K562 (cell line): ENCODE measurements at regions not wholly inside any gene's neighbourhood (a gene's known extent, or its start where the extent isn't known, plus 50 kb on each side); places are given as distances from the start of the nearest gene placed in this dataset.

Source experiments
- BRCA1 ChIP-seq, 2 experiments: fragments of 450-650 bp in 1 of 2; sonication (generic) in 1 of 2; formaldehyde crosslinking in 1 of 2; IDR thresholded peaks; 2 replicates each; pipeline versions ENCODE4 v1.5.0 to v1.6.1; 2017 to 2020; ENCODE audit warnings: mild to moderate bottlenecking in 1 of 2, missing genetic modification reagents in 1 of 2
- CEBPB ChIP-seq: fragments of 450-650 bp; IDR thresholded peaks from 2 replicates; pipeline ENCODE4 v1.6.1; 2016; ENCODE audit warnings: missing genetic modification characterization, missing compliant biosample characterization
- CTCF ChIP-seq, 3 experiments: IDR thresholded peaks in 2 of 3; conservative IDR thresholded peaks in 1 of 3; 2 replicates each; pipeline ENCODE4 v1.5.1; 2011 to 2012; ENCODE audit warnings: low read length in 3 of 3, mild to moderate bottlenecking in 3 of 3, control low read depth in 2 of 3, improper control_type of control experiment in 1 of 3, inconsistent platforms in 1 of 3, low read depth in 1 of 3, mixed read lengths in 1 of 3, moderate library complexity in 1 of 3; ENCODE audit not compliant: insufficient read depth in 2 of 3
- GTF2F1 ChIP-seq: IDR thresholded peaks from 2 replicates; pipeline ENCODE4 v1.6.1; 2011; ENCODE audit warnings: low read depth, low read length, improper control_type of control experiment
- JUNB ChIP-seq: fragments of 450-650 bp; formaldehyde crosslinking; conservative IDR thresholded peaks from 2 replicates; pipeline ENCODE4 v1.4.0; 2020; ENCODE audit warnings: mild to moderate bottlenecking
- POLR2A ChIP-seq: fragments of 450-650 bp; conservative IDR thresholded peaks from 2 replicates; pipeline ENCODE4 v1.6.1; 2016
- POLR3G ChIP-seq: IDR thresholded peaks from 2 replicates; pipeline ENCODE4 v1.6.1; 2011; ENCODE audit not compliant: insufficient read length, insufficient replicate concordance; ENCODE audit errors: extremely low read depth
- REST ChIP-seq, 2 experiments: fragments of 450-650 bp; formaldehyde crosslinking in 1 of 2; IDR thresholded peaks; 2 replicates each; pipeline versions ENCODE4 v1.4.0 to v1.6.1; 2014 to 2020; ENCODE audit warnings: mild to moderate bottlenecking in 2 of 2, borderline replicate concordance in 1 of 2, low read depth in 1 of 2
- TAF1 ChIP-seq: IDR thresholded peaks from 2 replicates; pipeline ENCODE4 v1.6.1; 2011; ENCODE audit warnings: mild to moderate bottlenecking, low read length, moderate library complexity; ENCODE audit not compliant: insufficient read depth, control insufficient read depth, severe bottlenecking; ENCODE audit errors: extremely low read depth
- TF ChIP-seq, protein P1 (sequence below): sonication (generic); IDR thresholded peaks from 2 replicates; pipeline ENCODE4 v1.6.1; 2016
- TF ChIP-seq, protein P2 (sequence below): sonication (generic); formaldehyde crosslinking; IDR thresholded peaks from 2 replicates; pipeline ENCODE4 v1.8.0; 2022; ENCODE audit warnings: mild to moderate bottlenecking, low read depth, missing genetic modification reagents

DNA sequence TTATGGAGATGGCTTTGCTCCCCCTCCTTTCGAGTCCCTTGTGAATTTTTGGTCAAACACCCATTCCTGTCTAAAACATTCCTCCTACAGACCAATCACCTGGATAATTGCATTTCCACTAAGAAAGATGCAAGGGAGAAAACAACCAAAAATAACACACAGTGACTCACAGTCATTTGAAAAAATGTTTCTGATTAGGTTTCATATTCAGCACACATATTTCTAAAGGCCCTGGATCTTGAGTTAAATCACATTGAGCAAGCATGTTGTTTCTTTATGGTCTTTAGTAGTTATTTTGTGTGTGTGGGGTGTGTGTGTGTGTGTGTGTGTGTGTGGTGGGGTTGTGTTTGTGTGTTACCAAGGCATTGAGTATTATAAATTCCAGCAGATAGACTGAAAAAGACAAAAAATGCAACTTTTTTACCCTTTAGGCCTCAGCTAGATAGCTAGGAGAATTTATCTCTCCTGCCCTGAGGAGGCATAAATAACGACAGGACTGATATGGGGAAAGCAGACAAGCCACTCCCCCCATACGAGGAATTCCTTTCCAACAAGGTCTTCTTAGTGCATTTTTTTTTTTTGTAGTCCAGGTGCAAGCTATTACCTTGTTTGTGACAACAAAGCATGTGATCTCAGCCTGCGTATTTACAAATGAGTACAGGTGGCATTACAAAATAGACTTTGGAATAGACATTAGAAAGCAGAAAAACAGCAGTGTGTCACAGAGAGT lies 265.4 kb upstream of the ADGRL3 start:
- no peak for TF ChIP-seq REST (IDR thresholded peaks at IDR 0.05; ENCODE audit: borderline replicate concordance)
- TF ChIP-seq REST (CRISPR knock-in tag; IDR thresholded peaks at IDR 0.05; ENCODE audit: low read depth): no peak
- no peak for TF ChIP-seq POLR3G
- TF ChIP-seq, protein P1, sequence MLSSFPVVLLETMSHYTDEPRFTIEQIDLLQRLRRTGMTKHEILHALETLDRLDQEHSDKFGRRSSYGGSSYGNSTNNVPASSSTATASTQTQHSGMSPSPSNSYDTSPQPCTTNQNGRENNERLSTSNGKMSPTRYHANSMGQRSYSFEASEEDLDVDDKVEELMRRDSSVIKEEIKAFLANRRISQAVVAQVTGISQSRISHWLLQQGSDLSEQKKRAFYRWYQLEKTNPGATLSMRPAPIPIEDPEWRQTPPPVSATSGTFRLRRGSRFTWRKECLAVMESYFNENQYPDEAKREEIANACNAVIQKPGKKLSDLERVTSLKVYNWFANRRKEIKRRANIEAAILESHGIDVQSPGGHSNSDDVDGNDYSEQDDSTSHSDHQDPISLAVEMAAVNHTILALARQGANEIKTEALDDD: no peak
- no peak for TF ChIP-seq TAF1
- TF ChIP-seq, protein P2, sequence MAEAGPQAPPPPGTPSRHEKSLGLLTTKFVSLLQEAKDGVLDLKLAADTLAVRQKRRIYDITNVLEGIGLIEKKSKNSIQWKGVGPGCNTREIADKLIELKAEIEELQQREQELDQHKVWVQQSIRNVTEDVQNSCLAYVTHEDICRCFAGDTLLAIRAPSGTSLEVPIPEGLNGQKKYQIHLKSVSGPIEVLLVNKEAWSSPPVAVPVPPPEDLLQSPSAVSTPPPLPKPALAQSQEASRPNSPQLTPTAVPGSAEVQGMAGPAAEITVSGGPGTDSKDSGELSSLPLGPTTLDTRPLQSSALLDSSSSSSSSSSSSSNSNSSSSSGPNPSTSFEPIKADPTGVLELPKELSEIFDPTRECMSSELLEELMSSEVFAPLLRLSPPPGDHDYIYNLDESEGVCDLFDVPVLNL (CRISPR knock-in tag): no peak
- no peak for TF ChIP-seq CEBPB (tag)
- no peak for TF ChIP-seq POLR2A
- TF ChIP-seq BRCA1 (IDR thresholded peaks at IDR 0.05): no peak
- no peak for TF ChIP-seq BRCA1 (CRISPR knock-in tag; IDR thresholded peaks at IDR 0.05)
- no peak for TF ChIP-seq GTF2F1
- TF ChIP-seq CTCF (IDR thresholded peaks at IDR 0.05 in 2 of 3, conservative IDR thresholded peaks at IDR 0.05 in 1 of 3; ENCODE audit: insufficient read depth in 2 of 3, low read depth in 1 of 3, low read length in 3 of 3): no peak
- TF ChIP-seq JUNB: no peak
